ENCODE measurements at regions not wholly inside any gene's neighbourhood (a gene's known extent, or its start where the extent isn't known, plus 50 kb on each side); places are given as distances from the start of the nearest gene placed in this dataset.

- TF ChIP-seq, protein P1, sequence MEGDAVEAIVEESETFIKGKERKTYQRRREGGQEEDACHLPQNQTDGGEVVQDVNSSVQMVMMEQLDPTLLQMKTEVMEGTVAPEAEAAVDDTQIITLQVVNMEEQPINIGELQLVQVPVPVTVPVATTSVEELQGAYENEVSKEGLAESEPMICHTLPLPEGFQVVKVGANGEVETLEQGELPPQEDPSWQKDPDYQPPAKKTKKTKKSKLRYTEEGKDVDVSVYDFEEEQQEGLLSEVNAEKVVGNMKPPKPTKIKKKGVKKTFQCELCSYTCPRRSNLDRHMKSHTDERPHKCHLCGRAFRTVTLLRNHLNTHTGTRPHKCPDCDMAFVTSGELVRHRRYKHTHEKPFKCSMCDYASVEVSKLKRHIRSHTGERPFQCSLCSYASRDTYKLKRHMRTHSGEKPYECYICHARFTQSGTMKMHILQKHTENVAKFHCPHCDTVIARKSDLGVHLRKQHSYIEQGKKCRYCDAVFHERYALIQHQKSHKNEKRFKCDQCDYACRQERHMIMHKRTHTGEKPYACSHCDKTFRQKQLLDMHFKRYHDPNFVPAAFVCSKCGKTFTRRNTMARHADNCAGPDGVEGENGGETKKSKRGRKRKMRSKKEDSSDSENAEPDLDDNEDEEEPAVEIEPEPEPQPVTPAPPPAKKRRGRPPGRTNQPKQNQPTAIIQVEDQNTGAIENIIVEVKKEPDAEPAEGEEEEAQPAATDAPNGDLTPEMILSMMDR (conservative IDR thresholded peaks at IDR 0.05 in 1 of 2, IDR thresholded peaks at IDR 0.05 in 1 of 2; ENCODE audit: low read depth in 1 of 2, low read length in 2 of 2) = no peak
- TF ChIP-seq EZH2 (IDR thresholded peaks at IDR 0.05; ENCODE audit: low read length, missing control alignments) = no peak
Measured at GRCh38 chr9:4384750-4385149, 84.9 kb upstream of the GLIS3 start.
